ENCODE measurements at regions not wholly inside any gene's neighbourhood (a gene's known extent, or its start where the extent isn't known, plus 50 kb on each side); places are given as distances from the start of the nearest gene placed in this dataset.
A peak's percentile ranks its signal among the peaks of the same experiment; 100 is the strongest.

- DNase-seq = no peak
Observed at GRCh38 chr13:24052547-24053518, 107.7 kb upstream of the SPATA13 start.

GRCh38 chr13:24053519-24054251, 106.8 kb upstream of the SPATA13 start:
- DNase-seq = peak; percentile 22 to 50

- no peak for DNase-seq
Observed at GRCh38 chr13:24056616-24057137, 103.8 kb upstream of the SPATA13 start.

GRCh38 chr13:24060993-24061392, 99.5 kb upstream of the SPATA13 start:
- no peak for DNase-seq

GRCh38 chr13:24063281-24063877, 97.1 kb upstream of the SPATA13 start:
- no peak for DNase-seq

GRCh38 chr13:24064371-24064770, 96.1 kb upstream of the SPATA13 start:
- DNase-seq = no peak

- DNase-seq = no peak
Observed at GRCh38 chr13:24065176-24065575, 95.3 kb upstream of the SPATA13 start.

- no peak for DNase-seq
Observed at GRCh38 chr13:24066405-24067295, 93.9 kb upstream of the SPATA13 start.

GRCh38 chr13:24068472-24068871, 92.0 kb upstream of the SPATA13 start:
- no peak for DNase-seq

- no peak for DNase-seq
Observed at GRCh38 chr13:24071016-24071415, 89.5 kb upstream of the SPATA13 start.

- DNase-seq = no peak
Observed at GRCh38 chr13:24071423-24072075, 89.0 kb upstream of the SPATA13 start.

GRCh38 chr13:24073657-24074056, 86.9 kb upstream of the SPATA13 start:
- DNase-seq = no peak

- no peak for DNase-seq
Observed at GRCh38 chr13:24074678-24075077, 85.8 kb upstream of the SPATA13 start.

- no peak for DNase-seq
Observed at GRCh38 chr13:24075137-24075975, 85.2 kb upstream of the SPATA13 start.

- no peak for DNase-seq
Observed at GRCh38 chr13:24076109-24076508, 84.4 kb upstream of the SPATA13 start.

GRCh38 chr13:24076636-24077035, 83.9 kb upstream of the SPATA13 start:
- DNase-seq = no peak

- no peak for DNase-seq
Observed at GRCh38 chr13:24080134-24080533, 80.4 kb upstream of the SPATA13 start.

GRCh38 chr13:24081387-24081786, 79.1 kb upstream of the SPATA13 start:
- DNase-seq = no peak

- no peak for DNase-seq
Observed at GRCh38 chr13:24083141-24083540, 77.4 kb upstream of the SPATA13 start.

- no peak for DNase-seq
Observed at GRCh38 chr13:24083722-24084421, 76.6 kb upstream of the SPATA13 start.

Data from SHP77 (cell line).